PC-3 (cell line): ENCODE measurements at regions not wholly inside any gene's neighbourhood (a gene's known extent, or its start where the extent isn't known, plus 50 kb on each side); places are given as distances from the start of the nearest gene placed in this dataset.
A peak's percentile ranks its signal among the peaks of the same experiment; 100 is the strongest.

Experiments
- ATAC-seq: fragments of 200-7000 bp; cut with Tn5 transposase; 2 replicates; pipeline ENCODE4 v1.9.1; 2020; ENCODE audit warnings: mild to moderate bottlenecking, moderate library complexity
- BruUV-seq: library from RNA; stranded (reverse); fragments of 400-500 nt; replicated peaks from 2 replicates; lab custom pipeline; 2021; lab: Mats Ljungman, UMichigan
- CTCF ChIA-PET: fragments of 300-600 bp; sonication (Branson Sonifier 250); formaldehyde crosslinking; loops from one replicate; lab custom pipeline; 2022; ENCODE audit warnings: antibody characterized with exemption; lab: Charles Lee
- POLR2A ChIA-PET: fragments of 300-600 bp; sonication (Branson Sonifier 250); formaldehyde crosslinking; loops from one replicate; lab custom pipeline; 2022; ENCODE audit warnings: antibody characterized with exemption; ENCODE audit not compliant: unreplicated experiment; lab: Charles Lee
- DNase-seq: peaks from one replicate; pipeline ENCODE4 v3.0.0-alpha.2; 2015
- H2AFZ ChIP-seq: fragments of 300-600 bp; sonication (generic); 2 replicates; pipeline ENCODE4 v1.6.0; 2016; ENCODE audit warnings: antibody characterized with exemption, low read length
- H3F3A ChIP-seq: fragments of 300-600 bp; sonication (generic); one replicate; pipeline ENCODE4 v1.6.0; 2017; ENCODE audit warnings: antibody characterized with exemption, low read length, control low read depth, mild to moderate bottlenecking; ENCODE audit not compliant: unreplicated experiment
- H3K27ac ChIP-seq: fragments of 300-600 bp; sonication (generic); 2 replicates; pipeline ENCODE4 v1.5.1; 2016; ENCODE audit warnings: mild to moderate bottlenecking, low read length
- H3K27me3 ChIP-seq: fragments of 300-600 bp; sonication (generic); 2 replicates; pipeline ENCODE4 v1.6.1; 2016; ENCODE audit warnings: low read length, mixed read lengths
- H3K36me3 ChIP-seq: fragments of 300-600 bp; sonication (generic); 2 replicates; pipeline ENCODE4 v1.6.1; 2016; ENCODE audit warnings: low read depth, mixed run types, low read length, mixed read lengths
- H3K4me1 ChIP-seq: fragments of 300-600 bp; sonication (generic); 2 replicates; pipeline ENCODE4 v1.5.1; 2016; ENCODE audit warnings: low read length; ENCODE audit not compliant: insufficient read depth
- H3K4me2 ChIP-seq: fragments of 300-600 bp; sonication (generic); 2 replicates; pipeline ENCODE4 v1.6.0; 2016; ENCODE audit warnings: low read length
- H3K4me3 ChIP-seq: fragments of 300-600 bp; sonication (generic); 2 replicates; pipeline ENCODE4 v1.5.1; 2016; ENCODE audit warnings: mild to moderate bottlenecking, low read length, mixed read lengths
- H3K79me2 ChIP-seq: fragments of 300-600 bp; sonication (generic); 2 replicates; pipeline ENCODE4 v1.6.1; 2017; ENCODE audit warnings: low read length, mixed read lengths
- H3K9ac ChIP-seq: fragments of 300-600 bp; sonication (generic); 2 replicates; pipeline ENCODE4 v1.6.0; 2016; ENCODE audit warnings: mild to moderate bottlenecking, low read length
- H3K9me2 ChIP-seq: fragments of 300-600 bp; sonication (generic); replicated peaks from 2 replicates; pipeline ENCODE4 v1.6.1; 2016; ENCODE audit warnings: mixed run types, low read length, mixed read lengths
- H3K9me3 ChIP-seq: fragments of 300-600 bp; sonication (generic); 2 replicates; pipeline ENCODE4 v1.6.1; 2016; ENCODE audit warnings: low read length, mixed read lengths
- H4K20me1 ChIP-seq: fragments of 300-600 bp; sonication (generic); 2 replicates; pipeline ENCODE4 v1.6.1; 2016; ENCODE audit warnings: low read length, mixed read lengths
- CTCF ChIP-seq: fragments of 300-600 bp; sonication (generic); conservative IDR thresholded peaks from 2 replicates; pipeline ENCODE4 v1.5.1; 2017; ENCODE audit warnings: antibody characterized with exemption, low read depth, mild to moderate bottlenecking, low read length
- EZH2 ChIP-seq: fragments of 300-600 bp; sonication (generic); IDR thresholded peaks from one replicate; pipeline ENCODE4 v1.6.1; 2017; ENCODE audit warnings: antibody characterized with exemption, mild to moderate bottlenecking, low read length; ENCODE audit not compliant: unreplicated experiment
- EZH2phosphoT487 ChIP-seq: fragments of 300-600 bp; sonication (generic); IDR thresholded peaks from 2 replicates; pipeline ENCODE4 v1.6.1; 2018; ENCODE audit warnings: mild to moderate bottlenecking, antibody characterized with exemption, low read length, borderline replicate concordance
- intact Hi-C: fragments of 100-400 bp; cut with micrococcal nuclease; formaldehyde crosslinking; loops from 2 replicates; pipeline ENCODE4 v1.9.0; 2023

GRCh38 chr20:19003366-19004336 is 190.1 kb downstream of the SCP2D1 start:
- Histone ChIP-seq H4K20me1 (no peaks in the 10 kb centered on the region), H3F3A (no peaks in the 10 kb centered on the region), H3K36me3 (no peaks in the 10 kb centered on the region), H2AFZ (no peak overlapping the region), H3K9me3 (no peaks in the 10 kb centered on the region), H3K27me3 (peaks cover 29% of the 10 kb centered on the region; the same call in 1 of the 2 replicates), H3K4me3 (no peak overlapping the region), H3K4me1 (peaks cover 4% of the 10 kb centered on the region; the same call in 1 of the 2 replicates), H3K4me2 (no peak overlapping the region), H3K9me2 (no peaks in the 10 kb centered on the region), H3K9ac (no peak overlapping the region), H3K27ac (no peak overlapping the region), H3K79me2 (no peaks in the 10 kb centered on the region)
- BruUV-seq, result no TSS peak
- intact Hi-C loops, result no loop called here
- ATAC-seq (no peak), DNase-seq (peak; percentile 56)
- ChIA-PET POLR2A (no interaction called here), CTCF (no interaction called here)
- TF ChIP-seq EZH2 (no peak), EZH2phosphoT487 (no peak), CTCF (no peak)

GRCh38 chr20:19004975-19005374 is 191.4 kb downstream of the SCP2D1 start:
- no peak for TF ChIP-seq EZH2phosphoT487
- no peak for TF ChIP-seq EZH2
- no peak for TF ChIP-seq CTCF
- BruUV-seq, result no TSS peak
- Histone ChIP-seq H3K27ac (no peak overlapping the region), H3K4me2 (no peak overlapping the region), H2AFZ (no peak overlapping the region), H3F3A (no peaks in the 10 kb centered on the region), H3K79me2 (no peaks in the 10 kb centered on the region), H3K9me3 (no peaks in the 10 kb centered on the region), H3K27me3 (peaks cover 41% of the 10 kb centered on the region), H3K9ac (no peak overlapping the region), H3K9me2 (no peaks in the 10 kb centered on the region), H4K20me1 (no peaks in the 10 kb centered on the region), H3K4me1 (no peaks in the 10 kb centered on the region), H3K36me3 (no peaks in the 10 kb centered on the region), H3K4me3 (no peak overlapping the region)
- DNase-seq (no peak), ATAC-seq (no peak)
- intact Hi-C loops, result no loop called here
- ChIA-PET POLR2A (no interaction called here), CTCF (no interaction called here)

- H3K27ac ChIP-seq, result no peak overlapping the region
- H3K4me1 ChIP-seq, result no peaks in the 10 kb centered on the region
- no peaks in the 10 kb centered on the region for H3K79me2 ChIP-seq
- no TSS peak for BruUV-seq
- DNase-seq, result peak; percentile 17
- no peak overlapping the region for H3K9ac ChIP-seq
- CTCF ChIA-PET, result no interaction called here
- no peaks in the 10 kb centered on the region for H3F3A ChIP-seq
- no peak overlapping the region for H3K4me3 ChIP-seq
- no peaks in the 10 kb centered on the region for H3K9me3 ChIP-seq
- H3K4me2 ChIP-seq, result no peak overlapping the region
- H4K20me1 ChIP-seq, result no peaks in the 10 kb centered on the region
- POLR2A ChIA-PET, result no interaction called here
- no peak for ATAC-seq
- H3K36me3 ChIP-seq, result no peaks in the 10 kb centered on the region
- no peak for TF ChIP-seq CTCF
- TF ChIP-seq EZH2, result no peak
- TF ChIP-seq EZH2phosphoT487, result no peak
- intact Hi-C loops, result no loop called here
- H3K9me2 ChIP-seq, result no peaks in the 10 kb centered on the region
- no peak overlapping the region for H2AFZ ChIP-seq
- peaks cover 60% of the 10 kb centered on the region for H3K27me3 ChIP-seq
Measured at GRCh38 chr20:19008497-19008896, 194.9 kb downstream of the SCP2D1 start.
